NCI-H187 (cell line): ENCODE measurements at regions not wholly inside any gene's neighbourhood (a gene's known extent, or its start where the extent isn't known, plus 50 kb on each side); places are given as distances from the start of the nearest gene placed in this dataset.
"Not testable (repeated sequence)": the region's sequence is repeated elsewhere in the genome, so short reads cannot be mapped to it uniquely, and the experiment has no call there.

Experiments
- DNase-seq, 2 experiments: peaks; one replicate each; lab custom pipeline; 2025; lab: John Stamatoyannopoulos, UW

GRCh38 chr20:47905628-47906347, 120.5 kb upstream of the SULF2 start:
- DNase-seq, result peak; percentile 61 to 90

GRCh38 chr20:47903009-47903408, 117.7 kb upstream of the SULF2 start:
- DNase-seq, result not testable (repeated sequence)

GRCh38 chr20:47899313-47899712, 114.0 kb upstream of the SULF2 start:
- not testable (repeated sequence) for DNase-seq

GRCh38 chr20:47897461-47897860, 112.2 kb upstream of the SULF2 start:
- no peak for DNase-seq

DNA sequence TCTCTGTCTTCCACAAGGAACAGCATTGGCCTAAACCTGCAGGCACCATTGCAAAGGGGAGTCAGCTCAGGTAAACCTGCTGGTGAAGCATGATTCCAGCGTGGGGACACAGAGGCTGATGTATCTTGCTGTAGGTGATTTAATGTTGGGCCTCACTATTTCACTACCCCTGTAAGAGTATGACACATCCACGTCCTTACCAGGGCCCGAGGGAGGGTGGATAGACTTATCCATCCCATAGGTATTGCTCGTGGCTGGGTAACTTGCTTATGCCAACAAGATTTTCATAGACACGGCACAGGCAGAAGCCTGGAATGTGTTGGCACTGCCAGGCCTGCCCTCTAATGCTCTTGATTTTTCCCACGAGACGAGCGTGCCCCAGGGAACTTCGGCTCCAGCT, 107.4 kb upstream of the SULF2 start:
- DNase-seq, result not testable (repeated sequence)

DNA sequence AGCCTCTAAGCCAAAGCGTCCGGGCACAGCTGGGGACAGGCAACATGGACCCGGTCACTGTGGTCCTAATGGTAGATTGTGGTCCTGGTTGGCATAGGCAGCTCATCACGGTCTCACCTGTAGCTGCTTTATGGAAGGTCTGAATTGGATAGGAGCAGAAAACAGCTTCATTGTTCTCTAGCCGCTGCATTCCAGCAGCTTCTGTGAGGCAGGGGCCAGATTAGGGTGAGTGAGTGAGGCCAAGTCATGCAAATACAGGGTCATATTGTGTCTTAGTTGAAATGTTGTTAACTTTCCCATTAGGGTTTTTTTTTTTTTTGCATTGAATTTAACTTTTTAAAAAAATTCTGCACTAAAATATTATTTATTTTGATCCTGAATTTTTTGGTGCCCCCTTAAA, 105.4 kb upstream of the SULF2 start:
- DNase-seq, result not testable (repeated sequence)

DNA sequence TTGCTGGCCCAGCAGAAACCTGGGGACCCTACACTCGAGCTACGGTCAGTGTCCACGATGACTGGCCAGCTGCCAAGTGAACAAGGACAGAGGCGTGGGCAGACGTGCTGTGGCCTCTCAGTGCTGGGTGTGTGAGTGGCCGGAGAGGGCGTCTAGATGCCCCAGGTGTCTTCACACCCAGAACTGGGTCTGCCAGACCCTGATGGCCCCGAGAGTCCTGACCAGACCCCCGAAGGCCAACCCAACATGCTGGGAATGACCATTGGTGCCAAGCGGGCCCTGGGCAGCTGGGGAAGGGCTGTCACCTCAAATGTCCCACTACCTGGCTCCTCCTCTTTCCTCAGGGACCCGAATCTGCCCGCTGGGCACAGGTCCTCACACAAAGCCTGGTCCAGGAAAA, 104.5 kb upstream of the SULF2 start:
- DNase-seq, result not testable (repeated sequence)

DNA sequence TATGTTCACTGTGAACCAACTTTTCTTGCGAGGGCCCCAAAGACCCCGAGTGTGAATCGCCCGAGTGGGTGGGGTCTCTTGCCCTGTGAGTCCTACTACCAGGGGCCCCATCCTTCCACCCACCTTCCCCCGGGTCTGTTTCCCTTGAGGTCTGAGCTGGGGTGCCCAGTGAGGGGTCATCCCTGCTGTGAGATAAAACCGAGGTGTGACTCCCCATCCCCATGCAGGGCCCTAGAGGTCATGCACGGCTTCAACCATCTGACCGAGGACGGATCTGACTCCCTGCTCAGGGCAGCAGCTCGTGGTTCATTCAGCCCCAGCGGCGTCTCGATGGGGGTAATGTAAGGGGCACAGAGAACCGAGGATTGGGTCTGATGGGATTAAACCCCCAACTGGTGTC, 103.1 kb upstream of the SULF2 start:
- no peak for DNase-seq

- DNase-seq, result no peak
These were observed 102.3 kb upstream of the SULF2 start for GRCh38 chr20:47887477-47888080.

DNA sequence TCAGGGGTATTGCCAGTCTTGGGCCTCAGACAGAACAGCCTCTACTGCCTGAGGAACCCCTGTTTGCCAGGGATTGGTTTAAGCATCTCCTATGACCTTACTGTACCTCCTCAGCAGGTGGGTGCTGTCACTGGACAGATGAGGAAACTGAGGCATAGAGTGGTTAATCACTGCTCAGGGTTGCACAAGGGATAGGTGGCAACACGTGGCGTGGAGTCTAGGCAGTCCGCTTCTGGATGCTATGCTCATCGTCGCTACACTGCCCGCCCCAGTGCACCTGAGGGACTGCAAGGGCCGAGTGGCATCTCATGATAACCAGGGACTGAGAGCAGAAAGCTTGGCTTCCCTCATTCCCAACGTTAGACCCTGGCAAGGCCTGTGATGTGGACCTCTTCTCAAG, 101.8 kb upstream of the SULF2 start:
- DNase-seq, result no peak

GRCh38 chr20:47886454-47887041, 101.3 kb upstream of the SULF2 start:
- DNase-seq, result no peak

GRCh38 chr20:47885909-47886453, 100.7 kb upstream of the SULF2 start:
- DNase-seq, result no peak

GRCh38 chr20:47883940-47884339, 98.7 kb upstream of the SULF2 start:
- DNase-seq, result not testable (repeated sequence)

- DNase-seq, result no peak
These were observed 97.9 kb upstream of the SULF2 start for GRCh38 chr20:47883186-47883585.

DNA sequence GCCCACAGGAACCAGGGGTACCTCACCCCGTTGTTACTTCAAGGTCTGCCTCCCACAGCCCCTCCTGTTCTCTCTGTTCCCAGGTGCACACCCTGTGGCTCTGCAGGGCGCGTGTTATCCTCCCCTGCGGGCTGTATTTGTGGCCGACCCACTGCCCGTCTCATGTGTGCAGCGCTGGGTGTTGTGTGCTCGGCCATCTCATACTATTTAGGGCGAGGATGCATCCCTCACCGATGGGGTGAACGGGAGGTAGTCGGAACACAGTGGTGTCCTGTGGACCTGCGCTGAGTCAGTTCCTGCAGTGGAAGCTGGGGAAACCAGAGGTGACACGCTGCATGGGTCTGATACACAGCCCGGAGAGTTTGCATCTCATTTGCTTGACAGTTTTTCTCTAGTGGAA, 94.5 kb upstream of the SULF2 start:
- DNase-seq, result no peak

GRCh38 chr20:47878601-47879027, 93.3 kb upstream of the SULF2 start:
- no peak for DNase-seq

GRCh38 chr20:47876311-47877088, 91.2 kb upstream of the SULF2 start:
- DNase-seq, result peak in 1 of 2 experiments; percentile 41

GRCh38 chr20:47875297-47876025, 90.2 kb upstream of the SULF2 start:
- DNase-seq, result no peak

DNA sequence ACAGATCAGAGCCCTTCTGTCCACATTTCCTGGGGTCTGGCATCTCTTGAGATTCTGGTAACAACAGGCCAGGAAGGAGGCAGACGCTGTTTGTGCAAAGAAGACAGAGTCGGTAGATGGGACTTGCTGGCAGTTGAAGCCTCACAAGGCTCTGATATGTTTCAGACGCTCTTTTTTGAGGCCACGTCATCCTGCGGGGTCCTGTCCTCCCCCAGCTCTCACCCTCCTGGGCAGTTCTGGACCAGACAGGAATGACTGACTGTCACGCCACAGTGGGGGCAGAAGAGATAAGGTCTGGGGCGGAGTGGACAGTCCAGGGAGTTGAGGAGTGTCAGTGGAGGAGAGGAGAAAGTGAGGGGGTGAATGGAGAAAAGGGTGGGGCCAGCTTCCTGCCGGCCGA, 87.1 kb upstream of the SULF2 start:
- no peak for DNase-seq

GRCh38 chr20:47870475-47870874, 85.2 kb upstream of the SULF2 start:
- DNase-seq, result no peak

- no peak for DNase-seq
These were observed 83.5 kb upstream of the SULF2 start for GRCh38 chr20:47868744-47869143.

GRCh38 chr20:47868236-47868635, 83.0 kb upstream of the SULF2 start:
- DNase-seq, result no peak
